T-helper 1 cell treated with Interleukin-12 subunit alpha and Interleukin-12 subunit beta and Interleukin-4 antibody, amounts not matched to agents 30 μg/mL and 1 μg/mL, for 36 hours (primary cell): ENCODE measurements at regions not wholly inside any gene's neighbourhood (a gene's known extent, or its start where the extent isn't known, plus 50 kb on each side); places are given as distances from the start of the nearest gene placed in this dataset.

Experiments
- H3K27ac Mint-ChIP-seq: one replicate; pipeline ENCODE4 v1.8.0; 2021; ENCODE audit warnings: mild to moderate bottlenecking, mixed read lengths
- H3K27me3 Mint-ChIP-seq: one replicate; pipeline ENCODE4 v1.8.0; 2021; ENCODE audit warnings: low read depth, mixed read lengths
- H3K36me3 Mint-ChIP-seq: one replicate; pipeline ENCODE4 v1.8.0; 2021; ENCODE audit warnings: low read depth, mixed read lengths
- H3K4me1 Mint-ChIP-seq: one replicate; pipeline ENCODE4 v1.8.0; 2021; ENCODE audit warnings: low read depth, mixed read lengths
- H3K4me3 Mint-ChIP-seq: one replicate; pipeline ENCODE4 v1.8.0; 2021; ENCODE audit warnings: mild to moderate bottlenecking, moderate library complexity, mixed read lengths
- H3K9me3 Mint-ChIP-seq: one replicate; pipeline ENCODE4 v1.8.0; 2021; ENCODE audit warnings: mixed read lengths

DNA sequence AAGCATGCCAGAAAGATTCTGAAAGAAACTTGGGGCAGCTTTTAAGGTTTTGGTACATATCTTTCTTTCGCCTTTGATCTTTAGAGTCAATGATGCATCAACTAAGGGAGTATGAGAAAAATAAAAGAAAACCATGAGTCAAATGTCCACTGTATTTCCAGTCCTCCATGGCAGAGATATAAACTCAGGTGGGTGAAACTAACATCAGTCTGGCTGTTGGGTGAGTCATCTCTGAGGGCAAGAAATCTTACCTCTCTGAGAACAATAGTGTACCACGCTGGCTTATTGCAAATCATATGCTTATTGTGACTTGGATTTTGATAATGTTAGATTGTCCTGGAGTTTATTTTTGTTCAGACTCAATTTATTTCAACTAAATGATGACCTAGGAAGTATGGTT is 521.0 kb downstream of the PLCL1 start:
- Mint-ChIP-seq H3K27me3 (peaks cover 22% of the 10 kb centered on the region), H3K4me3 (no peak overlapping the region), H3K4me1 (peaks cover 8% of the 10 kb centered on the region), H3K27ac (no peak overlapping the region), H3K36me3 (no peaks in the 10 kb centered on the region), H3K9me3 (no peaks in the 10 kb centered on the region)

GRCh38 chr2:198324071-198324470 is 519.7 kb downstream of the PLCL1 start:
- Mint-ChIP-seq H3K4me3 (no peak overlapping the region), H3K27me3 (peaks cover 34% of the 10 kb centered on the region), H3K27ac (no peak overlapping the region), H3K36me3 (no peaks in the 10 kb centered on the region), H3K4me1 (peaks cover 8% of the 10 kb centered on the region), H3K9me3 (no peaks in the 10 kb centered on the region)

- H3K4me3 Mint-ChIP-seq = no peak overlapping the region
- peaks cover 8% of the 10 kb centered on the region for H3K4me1 Mint-ChIP-seq
- peaks cover 42% of the 10 kb centered on the region for H3K27me3 Mint-ChIP-seq
- no peak overlapping the region for H3K27ac Mint-ChIP-seq
- no peaks in the 10 kb centered on the region for H3K9me3 Mint-ChIP-seq
- H3K36me3 Mint-ChIP-seq = no peaks in the 10 kb centered on the region
Observed at GRCh38 chr2:198322275-198322674, 517.9 kb downstream of the PLCL1 start.

GRCh38 chr2:198321522-198322088 is 517.2 kb downstream of the PLCL1 start:
- peaks cover 49% of the 10 kb centered on the region for H3K27me3 Mint-ChIP-seq
- H3K9me3 Mint-ChIP-seq = no peaks in the 10 kb centered on the region
- H3K4me3 Mint-ChIP-seq = no peak overlapping the region
- H3K4me1 Mint-ChIP-seq = peaks cover 5% of the 10 kb centered on the region
- H3K36me3 Mint-ChIP-seq = no peaks in the 10 kb centered on the region
- no peak overlapping the region for H3K27ac Mint-ChIP-seq

DNA sequence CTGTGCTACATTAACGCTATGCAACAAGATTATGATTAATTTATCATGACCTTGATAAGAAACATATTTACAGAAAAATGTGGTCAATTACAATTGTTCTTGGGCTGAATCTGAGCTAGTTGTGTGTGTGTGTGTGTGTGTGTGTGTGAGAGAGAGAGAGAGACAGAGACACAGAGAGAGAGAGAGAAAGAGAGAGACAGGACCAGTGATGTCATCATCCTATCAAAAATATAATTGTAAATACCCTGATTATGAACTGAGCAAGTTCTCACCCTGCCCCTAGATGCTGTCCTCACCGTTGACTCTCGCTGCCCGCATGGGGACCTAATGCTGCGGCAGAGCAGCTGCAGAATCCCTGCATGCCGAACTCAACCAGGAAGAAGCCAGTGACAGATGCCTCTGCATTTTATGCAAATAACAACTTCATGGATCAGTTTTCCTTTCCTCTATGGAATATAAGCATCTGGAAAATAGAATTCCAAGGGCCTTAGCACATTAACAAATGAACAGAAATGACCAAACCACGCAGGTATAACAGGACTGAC is 512.5 kb downstream of the PLCL1 start:
- no peaks in the 10 kb centered on the region for H3K4me1 Mint-ChIP-seq
- H3K9me3 Mint-ChIP-seq = no peaks in the 10 kb centered on the region
- no peak overlapping the region for H3K27ac Mint-ChIP-seq
- H3K27me3 Mint-ChIP-seq = peaks cover 68% of the 10 kb centered on the region
- no peak overlapping the region for H3K4me3 Mint-ChIP-seq
- H3K36me3 Mint-ChIP-seq = no peaks in the 10 kb centered on the region

GRCh38 chr2:198315791-198316630 is 511.6 kb downstream of the PLCL1 start:
- no peaks in the 10 kb centered on the region for H3K4me1 Mint-ChIP-seq
- no peaks in the 10 kb centered on the region for H3K9me3 Mint-ChIP-seq
- no peaks in the 10 kb centered on the region for H3K36me3 Mint-ChIP-seq
- no peak overlapping the region for H3K27ac Mint-ChIP-seq
- no peak overlapping the region for H3K4me3 Mint-ChIP-seq
- H3K27me3 Mint-ChIP-seq = peaks cover 69% of the 10 kb centered on the region

DNA sequence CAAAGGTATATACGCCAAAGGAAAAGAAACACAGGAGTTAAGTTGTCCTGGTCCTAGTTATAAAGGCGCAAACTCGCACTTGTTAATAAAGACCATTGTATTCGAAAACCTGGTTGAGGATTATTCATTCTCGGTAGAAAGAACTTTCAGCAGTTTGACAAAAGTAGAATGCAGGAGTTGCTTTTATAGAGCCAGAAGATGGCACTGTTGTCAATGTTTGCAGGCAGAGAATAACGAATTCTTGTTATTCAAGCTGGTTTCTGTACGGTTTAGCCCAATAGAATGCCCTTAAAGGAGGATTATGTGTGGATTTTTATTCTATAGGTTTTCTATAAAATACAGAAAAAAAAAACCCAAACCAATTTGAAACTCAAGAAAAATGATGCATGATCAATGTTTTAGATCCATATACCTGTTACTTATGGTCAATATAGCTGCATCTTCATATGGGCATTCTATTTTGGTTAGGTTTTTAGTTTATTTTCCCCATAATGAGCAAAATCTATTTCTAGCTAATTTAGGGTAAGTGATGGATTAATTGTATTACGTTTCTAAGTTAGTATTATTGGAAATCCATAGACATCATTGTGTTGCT is 510.3 kb downstream of the PLCL1 start:
- Mint-ChIP-seq H3K27ac (no peak overlapping the region), H3K36me3 (no peaks in the 10 kb centered on the region), H3K4me3 (no peak overlapping the region), H3K27me3 (peaks cover 55% of the 10 kb centered on the region), H3K9me3 (no peaks in the 10 kb centered on the region), H3K4me1 (peaks cover 1% of the 10 kb centered on the region)

DNA sequence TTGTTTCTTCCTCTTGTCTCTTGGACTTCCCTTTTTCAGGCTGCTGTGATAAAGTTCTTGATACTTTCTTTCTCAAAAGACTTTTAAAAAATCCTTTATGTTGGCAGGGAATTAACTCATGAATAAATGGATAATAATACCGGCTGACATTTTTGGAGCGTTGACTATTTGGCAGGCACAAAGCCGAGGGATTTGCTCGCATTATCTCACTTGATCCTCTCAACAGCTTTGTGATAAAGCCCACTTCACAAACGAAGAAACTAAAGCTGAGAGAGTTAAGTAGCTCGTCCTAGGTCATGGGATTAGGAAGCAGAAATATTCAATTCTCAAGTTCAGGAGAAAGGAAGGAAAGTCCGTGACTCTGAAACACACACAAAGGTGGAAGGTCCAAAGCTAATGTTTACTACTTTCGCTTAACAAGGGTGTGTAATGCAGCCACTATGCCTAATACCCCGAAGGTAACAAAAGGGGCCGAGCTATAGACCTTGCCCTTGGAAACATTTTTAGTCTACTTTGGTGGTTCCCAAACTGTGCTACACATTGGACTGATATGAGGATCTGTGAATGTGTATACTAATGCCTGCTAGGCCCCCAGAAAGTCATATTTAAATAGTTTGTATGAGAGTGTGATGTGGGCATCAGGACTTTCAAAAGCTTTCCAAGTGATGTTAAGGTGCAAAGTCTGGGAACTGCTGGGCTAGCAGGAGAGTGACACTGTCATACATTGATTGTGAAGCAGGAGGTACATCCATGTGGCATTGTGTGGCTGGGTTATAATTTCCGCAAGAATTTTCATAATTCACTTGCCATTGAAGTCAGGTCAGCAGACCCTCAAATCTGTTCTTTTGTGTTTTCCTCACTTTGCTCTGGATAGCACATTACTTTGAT is 508.4 kb downstream of the PLCL1 start:
- Mint-ChIP-seq H3K4me1 (peaks cover 1% of the 10 kb centered on the region), H3K36me3 (no peaks in the 10 kb centered on the region), H3K4me3 (no peak overlapping the region), H3K9me3 (no peaks in the 10 kb centered on the region), H3K27ac (no peak overlapping the region), H3K27me3 (peaks cover 48% of the 10 kb centered on the region)

GRCh38 chr2:198311020-198311419 is 506.6 kb downstream of the PLCL1 start:
- H3K4me3 Mint-ChIP-seq = no peak overlapping the region
- H3K9me3 Mint-ChIP-seq = no peaks in the 10 kb centered on the region
- no peak overlapping the region for H3K27ac Mint-ChIP-seq
- no peaks in the 10 kb centered on the region for H3K36me3 Mint-ChIP-seq
- peaks cover 1% of the 10 kb centered on the region for H3K4me1 Mint-ChIP-seq
- peaks cover 33% of the 10 kb centered on the region for H3K27me3 Mint-ChIP-seq

GRCh38 chr2:198309673-198310280 is 505.4 kb downstream of the PLCL1 start:
- Mint-ChIP-seq H3K36me3 (no peaks in the 10 kb centered on the region), H3K27me3 (peaks cover 23% of the 10 kb centered on the region)

GRCh38 chr2:198309081-198309480 is 504.7 kb downstream of the PLCL1 start:
- no peak overlapping the region for H3K4me3 Mint-ChIP-seq
- H3K27ac Mint-ChIP-seq = no peak overlapping the region
- no peaks in the 10 kb centered on the region for H3K9me3 Mint-ChIP-seq
- H3K27me3 Mint-ChIP-seq = peaks cover 16% of the 10 kb centered on the region
- peaks cover 1% of the 10 kb centered on the region for H3K4me1 Mint-ChIP-seq
- no peaks in the 10 kb centered on the region for H3K36me3 Mint-ChIP-seq

More at GRCh38 chr2:198309673-198310280, 505.4 kb downstream of the PLCL1 start:
- H3K4me1 Mint-ChIP-seq = peaks cover 1% of the 10 kb centered on the region
- no peaks in the 10 kb centered on the region for H3K9me3 Mint-ChIP-seq
- no peak overlapping the region for H3K27ac Mint-ChIP-seq
- H3K4me3 Mint-ChIP-seq = no peak overlapping the region

DNA sequence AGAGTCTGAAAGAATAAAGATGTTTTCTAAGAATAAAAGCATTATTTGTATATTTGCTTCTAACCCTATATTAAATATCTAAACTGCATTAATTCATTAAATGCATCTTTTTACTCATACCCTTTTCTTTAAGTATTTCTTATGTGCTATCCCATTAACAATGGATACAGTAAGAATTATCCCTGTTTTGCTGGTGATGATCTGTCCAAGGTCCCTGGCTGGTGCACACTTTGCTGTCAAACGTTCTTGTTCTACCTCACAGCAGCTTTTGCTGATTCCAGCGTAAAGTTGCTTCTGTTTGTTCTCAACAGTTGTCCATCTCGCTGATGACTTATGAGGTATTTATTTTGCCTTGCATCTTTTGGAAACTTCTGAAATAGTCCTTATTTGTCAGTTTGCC is 504.0 kb downstream of the PLCL1 start:
- no peak overlapping the region for H3K27ac Mint-ChIP-seq
- H3K4me3 Mint-ChIP-seq = no peak overlapping the region
- peaks cover 9% of the 10 kb centered on the region for H3K27me3 Mint-ChIP-seq
- peaks cover 1% of the 10 kb centered on the region for H3K4me1 Mint-ChIP-seq
- no peaks in the 10 kb centered on the region for H3K9me3 Mint-ChIP-seq
- H3K36me3 Mint-ChIP-seq = no peaks in the 10 kb centered on the region

DNA sequence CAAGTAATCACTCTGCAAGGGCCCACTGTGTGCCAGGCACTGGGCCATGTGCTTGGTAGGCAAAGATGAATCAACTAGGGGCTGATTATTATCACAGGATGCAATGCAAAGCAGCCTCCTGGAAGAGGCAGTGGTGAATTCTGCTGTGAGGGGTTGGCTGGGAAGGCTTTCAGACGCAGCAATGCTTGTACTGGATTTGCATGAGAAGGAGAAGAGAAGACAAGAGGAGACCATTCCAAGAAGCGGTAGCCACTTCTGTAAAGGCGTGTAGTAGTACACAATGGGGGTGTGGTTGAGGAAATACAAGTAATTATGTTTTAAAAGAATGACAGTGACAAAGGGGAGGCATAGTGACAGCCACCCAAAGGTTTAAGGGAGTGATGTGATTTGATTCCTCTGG is 502.7 kb downstream of the PLCL1 start:
- Mint-ChIP-seq H3K36me3 (no peaks in the 10 kb centered on the region), H3K27ac (no peak overlapping the region), H3K27me3 (peaks cover 3% of the 10 kb centered on the region), H3K4me1 (peaks cover 1% of the 10 kb centered on the region), H3K4me3 (no peak overlapping the region), H3K9me3 (no peaks in the 10 kb centered on the region)

- Mint-ChIP-seq H3K36me3 (no peaks in the 10 kb centered on the region), H3K4me1 (peaks cover 1% of the 10 kb centered on the region), H3K27me3 (peaks cover 11% of the 10 kb centered on the region), H3K4me3 (no peak overlapping the region), H3K9me3 (no peaks in the 10 kb centered on the region), H3K27ac (no peak overlapping the region)
Observed at GRCh38 chr2:198304859-198305258, 500.5 kb downstream of the PLCL1 start.
